ENCODE measurements at regions not wholly inside any gene's neighbourhood (a gene's known extent, or its start where the extent isn't known, plus 50 kb on each side); places are given as distances from the start of the nearest gene placed in this dataset.

DNA sequence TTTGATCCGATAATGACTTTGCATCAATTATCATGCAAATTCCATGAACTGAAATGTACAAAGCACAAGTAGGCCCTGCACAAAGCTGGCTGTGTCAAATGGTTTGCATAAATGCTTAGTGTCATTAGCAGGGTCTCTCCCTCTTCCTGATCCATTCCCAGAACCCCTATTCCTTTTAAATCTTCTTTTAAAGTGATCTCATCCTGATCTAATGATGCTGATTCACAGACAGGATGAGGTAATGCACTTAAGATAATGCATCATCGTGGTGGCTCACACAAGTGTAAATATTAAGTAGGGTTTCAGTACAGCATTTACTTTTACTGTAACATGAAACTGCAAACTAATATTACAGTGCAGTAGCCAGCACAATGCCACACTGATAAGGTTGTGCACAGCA lies 304.8 kb upstream of the SOX11 start:
- no peak for DNase-seq (ENCODE audit: low read depth, low spot score)
- Histone ChIP-seq H3K4me3 (no peak overlapping the region), H3K36me3 (ENCODE audit: insufficient read depth, low read length) (no peaks in the 10 kb centered on the region), H3K27ac (no peak overlapping the region), H3K9ac (ENCODE audit: insufficient read length) (no peak overlapping the region), H3K9me3 (ENCODE audit: low read depth, low read length) (no peaks in the 10 kb centered on the region)
- TF ChIP-seq POLR2AphosphoS5 (IDR thresholded peaks at IDR 0.05; ENCODE audit: borderline replicate concordance, low read depth, low read length) (no peak), FOXP2 (optimal IDR thresholded peaks at IDR 0.05; ENCODE audit: control extremely low read depth, extremely low read length, insufficient read depth) (no peak), EZH2 (IDR thresholded peaks at IDR 0.05) (no peak)

DNA sequence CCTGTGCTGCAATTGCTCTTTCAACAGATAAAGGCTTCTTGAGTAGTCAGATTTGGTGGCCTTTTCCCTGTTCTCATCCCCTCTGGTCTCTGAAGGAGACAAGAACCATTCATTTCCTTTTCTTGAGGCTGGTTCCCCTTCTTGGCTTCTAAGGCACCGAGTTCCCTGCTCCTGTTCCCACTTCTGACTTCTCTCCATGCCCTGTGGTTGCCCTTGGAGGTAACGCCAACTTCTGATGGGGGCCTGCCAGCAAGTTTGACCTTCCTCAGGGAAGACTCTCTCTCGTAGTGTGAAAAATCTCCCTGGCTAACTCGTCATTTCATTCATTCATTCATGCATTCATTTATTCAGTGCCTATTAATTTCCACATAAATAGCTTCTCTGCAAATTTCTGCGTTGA lies 302.4 kb upstream of the SOX11 start:
- Histone ChIP-seq H3K27ac (no peak overlapping the region), H3K4me3 (no peak overlapping the region), H3K9me3 (ENCODE audit: low read depth, low read length) (no peaks in the 10 kb centered on the region), H3K36me3 (ENCODE audit: insufficient read depth, low read length) (no peaks in the 10 kb centered on the region), H3K9ac (ENCODE audit: insufficient read length) (no peak overlapping the region)
- no peak for DNase-seq (ENCODE audit: low read depth, low spot score)
- TF ChIP-seq POLR2AphosphoS5 (IDR thresholded peaks at IDR 0.05; ENCODE audit: borderline replicate concordance, low read depth, low read length) (no peak), EZH2 (IDR thresholded peaks at IDR 0.05) (no peak), FOXP2 (optimal IDR thresholded peaks at IDR 0.05; ENCODE audit: control extremely low read depth, extremely low read length, insufficient read depth) (no peak)

DNA sequence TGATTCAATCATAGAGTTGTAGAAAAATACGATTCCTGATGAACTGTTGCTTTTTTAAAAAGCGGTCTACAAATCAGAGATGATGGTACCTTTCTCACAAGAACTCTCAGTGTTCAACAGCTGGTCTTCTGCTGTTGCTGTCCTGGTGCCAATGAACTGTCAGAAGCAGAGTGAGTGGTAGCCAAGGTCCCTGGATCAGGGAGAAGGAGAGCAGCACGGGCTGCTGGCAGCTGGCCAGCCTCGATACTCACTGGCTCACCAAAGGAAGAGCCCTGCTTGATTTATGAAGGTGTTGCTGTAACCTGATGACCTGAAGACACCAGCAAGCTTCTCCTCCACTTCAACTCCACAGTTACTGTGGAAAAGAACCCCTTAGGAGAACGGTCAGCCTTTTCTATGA lies 300.8 kb upstream of the SOX11 start:
- Histone ChIP-seq H3K36me3 (ENCODE audit: insufficient read depth, low read length) (no peaks in the 10 kb centered on the region), H3K4me3 (no peak overlapping the region), H3K9me3 (ENCODE audit: low read depth, low read length) (no peaks in the 10 kb centered on the region), H3K27ac (no peak overlapping the region), H3K9ac (ENCODE audit: insufficient read length) (no peak overlapping the region)
- no peak for DNase-seq (ENCODE audit: low read depth, low spot score)
- TF ChIP-seq EZH2 (IDR thresholded peaks at IDR 0.05) (no peak), POLR2AphosphoS5 (IDR thresholded peaks at IDR 0.05; ENCODE audit: borderline replicate concordance, low read depth, low read length) (no peak), FOXP2 (optimal IDR thresholded peaks at IDR 0.05; ENCODE audit: control extremely low read depth, extremely low read length, insufficient read depth) (no peak)

DNA sequence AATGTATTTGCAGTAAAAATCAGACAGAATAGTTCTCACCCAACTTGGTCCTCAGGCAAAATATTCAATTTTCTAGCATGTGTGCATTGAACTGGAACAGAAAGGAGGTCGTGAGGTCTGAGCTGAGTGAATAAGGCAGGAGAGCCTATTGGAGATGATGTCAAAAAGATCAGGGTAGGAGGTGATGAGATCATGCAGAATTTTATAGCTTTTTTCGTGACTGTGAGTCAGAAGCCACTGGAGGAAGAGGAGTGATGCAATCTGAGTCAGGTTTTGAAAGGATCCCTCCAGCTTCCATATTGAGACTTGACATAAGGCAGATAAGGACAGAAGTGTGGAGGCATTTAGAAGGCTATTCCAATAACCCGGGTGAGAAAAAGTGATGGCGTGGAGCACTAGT lies 299.5 kb upstream of the SOX11 start:
- H3K27ac ChIP-seq: no peak overlapping the region
- no peak overlapping the region for H3K9ac ChIP-seq (ENCODE audit: insufficient read length)
- H3K9me3 ChIP-seq (ENCODE audit: low read depth, low read length): no peaks in the 10 kb centered on the region
- no peak overlapping the region for H3K4me3 ChIP-seq
- no peak for TF ChIP-seq EZH2 (IDR thresholded peaks at IDR 0.05)
- TF ChIP-seq FOXP2 (optimal IDR thresholded peaks at IDR 0.05; ENCODE audit: control extremely low read depth, extremely low read length, insufficient read depth): no peak
- no peak for TF ChIP-seq POLR2AphosphoS5 (IDR thresholded peaks at IDR 0.05; ENCODE audit: borderline replicate concordance, low read depth, low read length)
- no peaks in the 10 kb centered on the region for H3K36me3 ChIP-seq (ENCODE audit: insufficient read depth, low read length)
- no peak for DNase-seq (ENCODE audit: low read depth, low spot score)

DNA sequence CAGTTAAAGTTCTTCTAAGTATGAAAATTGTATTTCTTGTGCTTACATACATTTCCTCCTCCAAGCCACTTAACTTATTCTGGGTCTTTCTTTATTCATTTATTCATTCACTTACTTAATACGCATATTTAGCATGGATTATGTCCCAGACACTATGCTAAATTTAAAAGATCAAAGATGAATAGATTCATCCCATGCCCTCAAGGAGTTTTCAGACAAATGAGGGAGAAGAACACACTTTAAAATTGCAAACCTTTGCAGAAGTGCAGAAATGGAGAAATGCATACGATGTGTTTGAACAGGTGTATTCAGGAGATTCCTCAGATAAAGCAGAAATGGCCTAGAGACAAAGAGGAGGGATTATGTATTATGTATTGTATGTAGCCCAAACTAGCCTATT lies 298.7 kb upstream of the SOX11 start:
- Histone ChIP-seq H3K9ac (ENCODE audit: insufficient read length) (no peak overlapping the region), H3K4me3 (no peak overlapping the region), H3K36me3 (ENCODE audit: insufficient read depth, low read length) (no peaks in the 10 kb centered on the region), H3K9me3 (ENCODE audit: low read depth, low read length) (no peaks in the 10 kb centered on the region), H3K27ac (no peak overlapping the region)
- no peak for DNase-seq (ENCODE audit: low read depth, low spot score)
- TF ChIP-seq POLR2AphosphoS5 (IDR thresholded peaks at IDR 0.05; ENCODE audit: borderline replicate concordance, low read depth, low read length): no peak

DNA sequence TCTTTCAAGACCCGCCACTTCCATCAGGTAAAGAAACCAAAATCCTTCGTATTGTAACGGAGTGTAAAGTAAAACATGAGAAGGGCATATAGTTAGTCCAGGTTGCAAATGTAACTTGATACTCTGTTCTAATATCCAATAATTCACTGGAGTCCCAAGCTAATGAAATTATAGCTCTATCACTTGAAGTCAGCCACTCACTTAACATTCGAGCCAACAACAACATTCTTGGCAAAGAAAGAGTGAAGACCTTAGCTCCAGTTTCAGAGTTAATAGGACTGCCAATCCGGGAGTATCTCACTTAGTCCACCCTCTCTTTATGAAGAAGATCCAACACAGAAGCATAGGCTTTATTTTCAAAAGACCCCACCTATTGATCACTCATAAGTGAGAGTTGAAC lies 298.0 kb upstream of the SOX11 start:
- Histone ChIP-seq H3K9me3 (ENCODE audit: low read depth, low read length) (no peaks in the 10 kb centered on the region), H3K27ac (no peak overlapping the region), H3K36me3 (ENCODE audit: insufficient read depth, low read length) (no peaks in the 10 kb centered on the region), H3K9ac (ENCODE audit: insufficient read length) (no peak overlapping the region), H3K4me3 (no peak overlapping the region)
- DNase-seq (ENCODE audit: low read depth, low spot score): no peak
- TF ChIP-seq POLR2AphosphoS5 (IDR thresholded peaks at IDR 0.05; ENCODE audit: borderline replicate concordance, low read depth, low read length): no peak

DNA sequence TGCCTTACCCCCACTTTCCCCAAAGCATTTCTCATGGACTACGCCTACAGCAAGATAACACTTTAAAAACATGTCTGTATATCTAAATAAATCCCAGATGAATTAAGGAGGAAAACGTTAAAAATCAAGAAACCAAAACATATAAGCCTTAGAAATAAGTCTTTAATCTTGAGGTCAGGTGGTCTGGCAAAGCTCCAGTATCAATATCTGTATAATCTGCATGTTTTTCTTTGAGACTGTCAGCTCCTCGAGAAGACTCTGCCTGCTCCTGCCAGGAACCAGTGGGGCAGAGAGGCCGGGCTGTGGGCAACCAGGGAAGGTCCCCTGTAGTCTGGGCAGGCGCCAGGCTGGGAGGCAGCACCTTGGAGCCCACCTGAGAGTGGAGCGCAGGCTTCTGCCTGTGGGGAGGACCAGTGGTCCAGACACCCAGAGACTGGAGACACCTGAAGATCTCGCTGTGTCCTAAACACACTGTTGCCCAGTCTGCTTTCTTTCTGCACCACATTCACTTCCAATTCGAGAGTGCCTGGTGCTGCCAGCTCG lies 291.0 kb upstream of the SOX11 start:
- Histone ChIP-seq H3K9ac (ENCODE audit: insufficient read length) (no peak overlapping the region), H3K36me3 (ENCODE audit: insufficient read depth, low read length) (no peaks in the 10 kb centered on the region), H3K9me3 (ENCODE audit: low read depth, low read length) (no peaks in the 10 kb centered on the region), H3K4me3 (no peak overlapping the region), H3K27ac (no peak overlapping the region)
- DNase-seq (ENCODE audit: low read depth, low spot score): no peak
- TF ChIP-seq EZH2 (IDR thresholded peaks at IDR 0.05) (no peak), FOXP2 (optimal IDR thresholded peaks at IDR 0.05; ENCODE audit: control extremely low read depth, extremely low read length, insufficient read depth) (no peak), POLR2AphosphoS5 (IDR thresholded peaks at IDR 0.05; ENCODE audit: borderline replicate concordance, low read depth, low read length) (no peak)

DNA sequence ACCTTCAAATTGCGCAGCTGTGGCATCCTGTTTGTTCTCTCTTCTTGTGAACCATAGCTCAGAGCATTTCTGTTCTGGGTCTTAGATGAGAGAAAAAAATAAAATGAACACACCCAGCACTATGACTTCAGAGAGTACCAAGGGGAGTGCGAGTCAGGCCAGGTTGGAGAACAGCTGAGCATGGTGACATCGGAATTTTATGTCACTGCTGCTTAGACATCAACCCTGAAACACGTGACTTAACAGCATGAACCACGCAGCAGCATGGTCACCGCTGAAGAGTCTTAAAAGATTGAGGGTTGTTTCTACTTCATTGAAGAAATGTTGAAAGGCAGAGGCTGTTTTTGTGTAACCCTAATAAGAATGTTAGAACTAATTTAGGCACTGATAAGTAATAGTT lies 288.8 kb upstream of the SOX11 start:
- Histone ChIP-seq H3K36me3 (ENCODE audit: insufficient read depth, low read length) (no peaks in the 10 kb centered on the region), H3K9ac (ENCODE audit: insufficient read length) (no peak overlapping the region), H3K4me3 (no peak overlapping the region), H3K27ac (no peak overlapping the region), H3K9me3 (ENCODE audit: low read depth, low read length) (no peaks in the 10 kb centered on the region)
- DNase-seq (ENCODE audit: low read depth, low spot score): no peak
- TF ChIP-seq FOXP2 (optimal IDR thresholded peaks at IDR 0.05; ENCODE audit: control extremely low read depth, extremely low read length, insufficient read depth): no peak
- TF ChIP-seq POLR2AphosphoS5 (IDR thresholded peaks at IDR 0.05; ENCODE audit: borderline replicate concordance, low read depth, low read length): no peak
- TF ChIP-seq EZH2 (IDR thresholded peaks at IDR 0.05): no peak

DNA sequence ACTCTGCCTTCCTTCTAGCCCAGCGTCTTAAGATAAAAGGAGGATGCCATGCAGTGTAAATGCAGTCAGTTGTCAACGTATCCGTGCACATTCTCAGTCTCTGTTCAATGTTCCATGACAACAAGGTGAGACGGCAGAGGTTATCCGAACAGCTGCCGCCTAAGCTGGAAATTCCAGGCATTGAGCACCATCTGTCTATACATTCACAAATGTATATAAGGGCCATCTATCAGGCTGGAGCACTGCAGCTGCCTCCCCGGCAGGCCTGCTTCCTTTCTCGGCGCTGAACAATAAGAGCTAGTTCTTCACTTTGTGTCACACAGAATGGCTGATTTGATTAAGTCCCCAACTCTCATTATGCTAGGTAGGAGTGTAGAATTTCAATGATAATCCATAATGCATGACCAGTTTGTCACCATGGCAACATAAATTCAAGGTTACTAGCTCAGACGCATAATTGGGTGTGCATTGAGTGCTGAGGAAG lies 282.2 kb upstream of the SOX11 start:
- TF ChIP-seq EZH2 (IDR thresholded peaks at IDR 0.05): no peak
- TF ChIP-seq POLR2AphosphoS5 (IDR thresholded peaks at IDR 0.05; ENCODE audit: borderline replicate concordance, low read depth, low read length): no peak
- TF ChIP-seq FOXP2 (optimal IDR thresholded peaks at IDR 0.05; ENCODE audit: control extremely low read depth, extremely low read length, insufficient read depth): no peak
- peak; percentile 8 for DNase-seq (ENCODE audit: low read depth, low spot score)
- H3K36me3 ChIP-seq (ENCODE audit: insufficient read depth, low read length): no peaks in the 10 kb centered on the region
- no peaks in the 10 kb centered on the region for H3K9me3 ChIP-seq (ENCODE audit: low read depth, low read length)
- H3K9ac ChIP-seq (ENCODE audit: insufficient read length): no peak overlapping the region
- no peak overlapping the region for H3K4me3 ChIP-seq
- H3K27ac ChIP-seq: no peak overlapping the region
